HCT116 (cell line): ENCODE measurements at regions not wholly inside any gene's neighbourhood (a gene's known extent, or its start where the extent isn't known, plus 50 kb on each side); places are given as distances from the start of the nearest gene placed in this dataset.

Source experiments
- ATAC-seq: fragments of 200-7000 bp; cut with Tn5 transposase; 2 replicates; pipeline ENCODE4 v1.9.1; 2020; ENCODE audit warnings: mild to moderate bottlenecking, moderate library complexity
- BruUV-seq: library from RNA; stranded (reverse); fragments of 400-500 nt; replicated peaks from 2 replicates; lab custom pipeline; 2021; lab: Mats Ljungman, UMichigan
- CTCF ChIA-PET: fragments of 300-600 bp; sonication (Branson Sonifier 250); formaldehyde crosslinking; loops from one replicate; lab custom pipeline; 2021; ENCODE audit warnings: antibody characterized with exemption; lab: Charles Lee
- POLR2A ChIA-PET: fragments of 300-600, 350-600 bp; sonication (Branson Sonifier 250); formaldehyde crosslinking; loops from one replicate; lab custom pipeline; 2021; ENCODE audit warnings: antibody characterized with exemption; lab: Charles Lee
- RAD21 ChIA-PET, 2 experiments: fragments of 300-600 bp; sonication (Branson Sonifier 250); formaldehyde crosslinking; loops; one replicate each; lab custom pipeline; 2023; ENCODE audit warnings: low total read pairs in 2 of 2; ENCODE audit not compliant: uncharacterized antibody in 2 of 2, unreplicated experiment in 2 of 2, low non-redundant PET in 1 of 2; lab: Charles Lee
- DNase-seq: peaks from one replicate; pipeline ENCODE4 v3.0.0-alpha.2; 2010; ENCODE audit warnings: low read depth, low spot score
- H2AFZ ChIP-seq: fragments of 200-600 bp; shearing (Covaris generic), sonication (generic); 2 replicates; pipeline ENCODE4 v1.6.1; 2017; ENCODE audit warnings: low read depth, mixed run types, mixed read lengths, antibody characterized with exemption, low read length; ENCODE audit not compliant: poor library complexity, severe bottlenecking
- H3K27ac ChIP-seq: 2 replicates; pipeline ENCODE4 v1.5.1; 2012; ENCODE audit warnings: low read depth, low read length
- H3K27me3 ChIP-seq: fragments of 200-600 bp; sonication (generic); 2 replicates; pipeline ENCODE4 v1.6.1; 2016; ENCODE audit warnings: mixed run types, low read length, mixed read lengths; ENCODE audit not compliant: insufficient read depth
- H3K36me3 ChIP-seq, 2 experiments: fragments of 200-500 bp in 1 of 2; fragments of 200-600 bp in 1 of 2; sonication (Bioruptor generic) in 1 of 2; sonication (generic) in 1 of 2; 2 replicates each; pipeline versions ENCODE4 v1.5.1 to v1.6.1; 2014 to 2016; ENCODE audit warnings: low read length in 2 of 2, inconsistent platforms in 1 of 2, mixed read lengths in 1 of 2, mixed run types in 1 of 2; ENCODE audit not compliant: insufficient read depth in 2 of 2, control insufficient read depth in 1 of 2
- H3K4me1 ChIP-seq, 2 experiments: fragments of 200-600 bp in 1 of 2; sonication (generic) in 1 of 2; 2 replicates each; pipeline versions ENCODE4 v1.5.1 to v1.6.1; 2012 to 2017; ENCODE audit warnings: low read length in 2 of 2, inconsistent platforms in 1 of 2, mild to moderate bottlenecking in 1 of 2, mixed read lengths in 1 of 2, mixed run types in 1 of 2, moderate library complexity in 1 of 2; ENCODE audit not compliant: insufficient read depth in 2 of 2, control insufficient read depth in 1 of 2
- H3K4me2 ChIP-seq: fragments of 200-600 bp; sonication (generic); 2 replicates; pipeline ENCODE4 v1.6.1; 2017; ENCODE audit warnings: mixed run types, low read length, mixed read lengths
- H3K4me3 ChIP-seq, 2 experiments: fragments of 200-600 bp in 1 of 2; sonication (generic) in 1 of 2; replicated peaks in 1 of 2; 2 replicates each; pipeline ENCODE4 v1.5.1; 2011 to 2016; ENCODE audit warnings: low read length in 2 of 2, control low read depth in 1 of 2, low read depth in 1 of 2, mild to moderate bottlenecking in 1 of 2, mixed read lengths in 1 of 2, mixed run types in 1 of 2
- H3K79me2 ChIP-seq: fragments of 200-600 bp; sonication (generic); 2 replicates; pipeline ENCODE4 v1.6.1; 2017; ENCODE audit warnings: mild to moderate bottlenecking, mixed run types, low read length, moderate library complexity, mixed read lengths; ENCODE audit not compliant: insufficient read depth
- H3K9ac ChIP-seq: fragments of 200-600 bp; sonication (generic); 2 replicates; pipeline ENCODE4 v1.6.1; 2016; ENCODE audit warnings: low read length, mixed read lengths
- H3K9me2 ChIP-seq: fragments of 200-600 bp; sonication (generic), shearing (Covaris generic); 2 replicates; pipeline ENCODE4 v1.6.1; 2017; ENCODE audit warnings: mixed run types, mild to moderate bottlenecking, moderate library complexity; ENCODE audit not compliant: insufficient read depth
- H3K9me3 ChIP-seq, 2 experiments: fragments of 200-500 bp in 1 of 2; fragments of 200-600 bp in 1 of 2; sonication (Bioruptor generic) in 1 of 2; sonication (generic) in 1 of 2; 2 replicates each; pipeline ENCODE4 v1.6.1; 2014 to 2017; ENCODE audit warnings: low read length in 2 of 2, mixed read lengths in 2 of 2, inconsistent platforms in 1 of 2, low read depth in 1 of 2, mild to moderate bottlenecking in 1 of 2, mixed run types in 1 of 2, moderate library complexity in 1 of 2; ENCODE audit not compliant: control insufficient read depth in 1 of 2, insufficient read depth in 1 of 2
- H4K20me1 ChIP-seq: fragments of 200-600 bp; sonication (generic), shearing (Covaris generic); 2 replicates; pipeline ENCODE4 v1.6.1; 2017; ENCODE audit warnings: mixed run types, mild to moderate bottlenecking, moderate library complexity; ENCODE audit not compliant: insufficient read depth
- CTCF ChIP-seq, 3 experiments: fragments of 200-600 bp in 1 of 3; sonication (generic) in 1 of 3; IDR thresholded peaks in 2 of 3; conservative IDR thresholded peaks in 1 of 3; 2 replicates each; pipeline ENCODE4 v1.5.1; 2012 to 2017; ENCODE audit warnings: low read depth in 2 of 3, low read length in 2 of 3, antibody characterized with exemption in 1 of 3, borderline replicate concordance in 1 of 3, control low read depth in 1 of 3, mild to moderate bottlenecking in 1 of 3, mixed read lengths in 1 of 3, mixed run types in 1 of 3, moderate library complexity in 1 of 3; ENCODE audit not compliant: insufficient read depth in 1 of 3
- ELF1 ChIP-seq: IDR thresholded peaks from 2 replicates; pipeline ENCODE4 v1.6.1; 2012; ENCODE audit warnings: low read depth, borderline replicate concordance
- EZH2phosphoT487 ChIP-seq: fragments of 200-600 bp; IDR thresholded peaks from 2 replicates; pipeline ENCODE4 v1.6.1; 2018; ENCODE audit warnings: antibody characterized with exemption, borderline replicate concordance
- MAX ChIP-seq: IDR thresholded peaks from 2 replicates; pipeline ENCODE4 v1.6.1; 2012
- POLR2A ChIP-seq: IDR thresholded peaks from 2 replicates; pipeline ENCODE4 v1.7.0; 2011; ENCODE audit warnings: borderline replicate concordance; ENCODE audit not compliant: insufficient read depth, insufficient read length; ENCODE audit errors: extremely low read depth
- REST ChIP-seq: IDR thresholded peaks from 2 replicates; pipeline ENCODE4 v1.6.1; 2012; ENCODE audit warnings: low read depth
- SRF ChIP-seq: IDR thresholded peaks from 2 replicates; pipeline ENCODE4 v1.6.1; 2012; ENCODE audit warnings: low read depth
- intact Hi-C: fragments of 100-400 bp; cut with micrococcal nuclease; formaldehyde crosslinking; loops from 2 replicates; pipeline ENCODE4 v1.10.0; 2022

- DNase-seq (no peak), ATAC-seq (no peak)
- ChIA-PET RAD21 (no interaction called here), POLR2A (no interaction called here), CTCF (no interaction called here)
- no peak overlapping the region for H3K9ac ChIP-seq
- H3K9me3 ChIP-seq = no peaks in the 10 kb centered on the region
- intact Hi-C loops = no loop called here
- H3K4me1 ChIP-seq = no peaks in the 10 kb centered on the region
- no peaks in the 10 kb centered on the region for H3K79me2 ChIP-seq
- TF ChIP-seq ELF1 = no peak
- no peak for TF ChIP-seq REST
- TF ChIP-seq CTCF (IDR thresholded peaks at IDR 0.05 in 2 of 3, conservative IDR thresholded peaks at IDR 0.05 in 1 of 3; ENCODE audit: borderline replicate concordance in 1 of 3, insufficient read depth in 1 of 3, low read depth in 2 of 3, low read length in 2 of 3) = no peak
- TF ChIP-seq SRF = no peak
- no peak for TF ChIP-seq POLR2A
- TF ChIP-seq MAX = no peak
- TF ChIP-seq EZH2phosphoT487 = no peak
- H4K20me1 ChIP-seq = no peaks in the 10 kb centered on the region
- H2AFZ ChIP-seq = no peak overlapping the region
- H3K36me3 ChIP-seq = no peaks in the 10 kb centered on the region
- H3K27ac ChIP-seq = no peak overlapping the region
- no TSS peak for BruUV-seq
- H3K27me3 ChIP-seq = peaks cover 8% of the 10 kb centered on the region; the same call in 1 of the 2 replicates
- no peak overlapping the region for H3K4me2 ChIP-seq
- H3K4me3 ChIP-seq = no peak overlapping the region
- H3K9me2 ChIP-seq = no peaks in the 10 kb centered on the region
Measured at GRCh38 chr10:131553581-131553980, 242.1 kb upstream of the TCERG1L start.
